Neural crest cell (in vitro differentiated cells): ENCODE measurements at regions not wholly inside any gene's neighbourhood (a gene's known extent, or its start where the extent isn't known, plus 50 kb on each side); places are given as distances from the start of the nearest gene placed in this dataset.

Source experiments
- DNase-seq: peaks from one replicate; pipeline ENCODE4 v3.0.0; 2021; ENCODE audit warnings: low read depth, mixed read lengths, low spot score
- H3K27ac Mint-ChIP-seq: one replicate; pipeline ENCODE4 v1.8.0; 2021; ENCODE audit warnings: mild to moderate bottlenecking, mixed read lengths; ENCODE audit not compliant: unreplicated experiment
- H3K27me3 Mint-ChIP-seq: 2 replicates; pipeline ENCODE4 v1.8.0; 2021; ENCODE audit warnings: low read depth, mild to moderate bottlenecking, mixed read lengths
- H3K36me3 Mint-ChIP-seq: 2 replicates; pipeline ENCODE4 v1.8.0; 2021; ENCODE audit warnings: low read depth, mild to moderate bottlenecking, mixed read lengths
- H3K4me1 Mint-ChIP-seq: 2 replicates; pipeline ENCODE4 v1.8.0; 2021; ENCODE audit warnings: mixed read lengths
- H3K4me3 Mint-ChIP-seq: one replicate; pipeline ENCODE4 v1.8.0; 2021; ENCODE audit warnings: mild to moderate bottlenecking, mixed read lengths
- H3K9me3 Mint-ChIP-seq: 2 replicates; pipeline ENCODE4 v1.8.0; 2021; ENCODE audit warnings: mixed read lengths
- TF ChIP-seq, protein P1 (sequence below): fragments of 200-600 bp; sonication (generic); conservative IDR thresholded peaks from 2 replicates; pipeline ENCODE4 v1.5.0; 2021; ENCODE audit warnings: antibody characterized with exemption, mild to moderate bottlenecking

DNA sequence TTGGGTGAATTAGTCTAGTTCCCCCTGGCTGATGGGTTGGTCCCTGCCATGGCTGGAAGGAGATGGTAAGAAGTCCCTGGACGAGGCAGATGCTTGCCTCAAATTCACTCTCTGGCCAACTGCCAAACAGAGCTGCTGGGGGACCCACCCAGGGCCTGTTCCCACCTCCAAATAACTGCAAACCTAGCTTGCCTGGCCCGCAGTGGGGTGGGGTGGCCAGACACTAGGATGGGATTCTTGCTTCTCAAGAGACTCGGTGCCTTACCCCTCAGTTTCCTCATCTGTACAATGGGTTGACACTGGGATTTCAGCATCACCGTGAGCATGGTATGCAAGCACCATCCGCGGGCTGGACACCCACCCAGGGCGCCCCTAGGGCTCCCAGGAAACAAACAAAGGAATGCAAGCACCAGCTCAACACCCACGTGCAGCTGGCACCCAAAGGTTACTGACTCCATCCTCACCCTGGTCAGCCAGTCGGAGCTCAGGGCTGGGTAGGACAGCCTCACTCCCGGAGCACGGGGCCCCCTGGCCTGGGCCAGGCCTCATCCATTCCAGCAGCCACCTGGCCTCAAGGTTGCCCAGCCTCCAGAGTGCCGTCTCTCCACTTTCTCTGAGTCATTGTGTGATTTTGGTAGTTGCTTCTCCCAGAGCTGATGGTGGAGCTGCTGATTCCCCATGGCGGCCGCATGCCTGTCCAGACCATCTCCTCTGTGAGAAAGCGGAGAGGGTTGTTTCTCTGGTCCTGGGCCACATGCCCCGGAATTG lies 205.2 kb upstream of the RTL1 start:
- DNase-seq = no peak
- Mint-ChIP-seq H3K36me3 (no peaks in the 10 kb centered on the region), H3K9me3 (no peaks in the 10 kb centered on the region), H3K27me3 (no peaks in the 10 kb centered on the region), H3K4me3 (no peak overlapping the region), H3K27ac (no peak overlapping the region), H3K4me1 (peaks cover 14% of the 10 kb centered on the region)
- TF ChIP-seq, protein P1, sequence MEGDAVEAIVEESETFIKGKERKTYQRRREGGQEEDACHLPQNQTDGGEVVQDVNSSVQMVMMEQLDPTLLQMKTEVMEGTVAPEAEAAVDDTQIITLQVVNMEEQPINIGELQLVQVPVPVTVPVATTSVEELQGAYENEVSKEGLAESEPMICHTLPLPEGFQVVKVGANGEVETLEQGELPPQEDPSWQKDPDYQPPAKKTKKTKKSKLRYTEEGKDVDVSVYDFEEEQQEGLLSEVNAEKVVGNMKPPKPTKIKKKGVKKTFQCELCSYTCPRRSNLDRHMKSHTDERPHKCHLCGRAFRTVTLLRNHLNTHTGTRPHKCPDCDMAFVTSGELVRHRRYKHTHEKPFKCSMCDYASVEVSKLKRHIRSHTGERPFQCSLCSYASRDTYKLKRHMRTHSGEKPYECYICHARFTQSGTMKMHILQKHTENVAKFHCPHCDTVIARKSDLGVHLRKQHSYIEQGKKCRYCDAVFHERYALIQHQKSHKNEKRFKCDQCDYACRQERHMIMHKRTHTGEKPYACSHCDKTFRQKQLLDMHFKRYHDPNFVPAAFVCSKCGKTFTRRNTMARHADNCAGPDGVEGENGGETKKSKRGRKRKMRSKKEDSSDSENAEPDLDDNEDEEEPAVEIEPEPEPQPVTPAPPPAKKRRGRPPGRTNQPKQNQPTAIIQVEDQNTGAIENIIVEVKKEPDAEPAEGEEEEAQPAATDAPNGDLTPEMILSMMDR = no peak

DNA sequence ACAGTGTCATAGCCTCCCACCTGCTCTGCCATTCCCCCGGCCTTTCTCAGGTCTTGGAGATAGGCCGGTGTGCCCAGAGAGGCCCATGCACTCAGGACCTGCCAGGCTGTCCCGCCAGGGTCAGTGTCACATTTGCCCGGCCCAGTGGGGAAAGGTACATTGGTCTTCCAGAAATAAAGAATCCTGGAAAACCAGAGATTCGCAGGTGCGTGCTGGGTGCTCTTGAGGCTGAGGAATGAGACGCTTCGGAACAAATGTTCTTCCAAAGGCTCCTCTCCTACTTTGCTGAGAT lies 205.8 kb upstream of the RTL1 start:
- Mint-ChIP-seq H3K4me1 (peaks cover 14% of the 10 kb centered on the region), H3K4me3 (no peak overlapping the region), H3K27me3 (no peaks in the 10 kb centered on the region), H3K36me3 (no peaks in the 10 kb centered on the region), H3K27ac (no peak overlapping the region), H3K9me3 (no peaks in the 10 kb centered on the region)
- TF ChIP-seq, protein P1 = no peak
- no peak for DNase-seq

DNA sequence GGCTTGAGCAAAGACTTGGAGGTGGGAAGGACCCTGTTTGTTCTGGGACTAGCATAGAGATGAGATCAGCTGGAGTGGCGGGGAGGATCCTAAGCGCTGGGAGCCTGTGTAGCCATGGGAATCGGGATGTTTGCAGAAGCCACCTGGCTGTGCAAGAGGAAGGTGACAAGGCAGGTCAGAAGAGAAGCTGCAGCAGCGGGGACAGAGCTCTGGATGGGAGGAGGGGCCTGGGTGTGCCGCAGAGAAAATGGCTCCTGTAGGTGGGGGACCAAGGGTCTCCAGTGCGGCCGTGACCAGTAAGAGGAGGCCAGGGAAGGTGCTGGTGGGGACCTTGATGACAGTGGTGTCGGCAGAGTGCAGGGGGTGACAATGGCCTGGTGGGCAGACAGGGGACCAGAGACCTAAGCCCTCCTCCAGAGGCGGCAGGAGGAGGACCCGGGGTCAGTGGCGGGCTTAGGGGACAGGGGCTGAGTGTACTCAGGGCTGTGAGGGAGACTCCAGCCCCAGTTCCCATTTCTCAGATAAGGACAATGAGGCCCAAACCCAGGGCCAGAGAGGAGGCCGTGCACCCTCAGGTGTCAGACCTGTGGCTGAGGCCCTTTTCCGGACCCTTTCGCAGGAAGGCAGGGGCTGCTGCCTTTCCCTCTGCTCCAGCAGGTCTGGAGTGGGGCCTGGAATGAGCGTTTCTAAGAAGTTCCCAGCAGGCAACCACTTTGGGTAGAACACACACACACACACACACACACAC lies 206.6 kb upstream of the RTL1 start:
- H3K9me3 Mint-ChIP-seq = no peaks in the 10 kb centered on the region
- H3K4me1 Mint-ChIP-seq = peaks cover 17% of the 10 kb centered on the region
- H3K27me3 Mint-ChIP-seq = no peaks in the 10 kb centered on the region
- TF ChIP-seq, protein P1 = no peak
- no peak overlapping the region for H3K27ac Mint-ChIP-seq
- DNase-seq = no peak
- H3K36me3 Mint-ChIP-seq = no peaks in the 10 kb centered on the region
- no peak overlapping the region for H3K4me3 Mint-ChIP-seq

DNA sequence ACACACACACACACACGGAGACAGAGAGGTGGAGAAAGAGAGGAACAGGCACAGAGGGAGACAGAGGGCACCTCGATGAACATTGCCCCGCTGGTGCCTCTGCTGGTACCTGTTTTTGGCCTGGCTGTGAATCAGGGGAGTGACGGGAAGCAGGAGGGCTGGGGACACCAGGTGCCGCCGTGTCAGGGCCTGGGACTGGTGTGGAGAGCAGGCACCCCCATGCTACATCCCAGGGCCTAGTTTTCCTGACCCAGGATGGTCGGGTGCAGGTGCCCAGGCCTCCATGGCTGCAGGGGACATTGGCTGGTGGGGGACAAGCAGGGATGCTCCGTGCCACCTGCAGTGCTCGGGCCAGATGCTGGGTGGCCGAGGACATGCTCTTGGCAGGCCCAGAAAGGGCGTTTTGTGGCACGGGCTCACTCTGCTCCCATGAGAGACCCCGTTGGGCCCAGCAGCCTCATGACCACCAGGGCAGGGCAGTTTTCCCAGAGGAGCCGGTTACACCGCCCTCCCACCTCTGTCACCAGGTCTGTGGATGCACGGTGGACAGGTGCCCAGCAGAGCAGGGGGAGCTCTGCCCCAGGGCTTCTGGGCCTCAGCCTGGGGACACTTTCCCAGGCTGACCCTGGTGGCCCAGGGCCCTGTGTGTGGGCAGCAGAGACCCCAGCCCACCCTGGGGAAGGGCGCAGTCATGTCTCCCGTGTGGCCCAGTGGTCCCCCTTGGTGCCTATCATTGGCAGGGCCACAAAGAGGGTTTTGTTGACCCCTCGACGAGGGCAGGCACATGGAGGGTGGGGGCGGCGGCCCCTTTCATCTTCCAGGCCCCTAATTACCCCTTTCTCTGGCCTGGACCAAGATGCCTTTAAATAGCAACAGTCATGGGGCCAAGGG lies 207.5 kb upstream of the RTL1 start:
- H3K27me3 Mint-ChIP-seq = no peaks in the 10 kb centered on the region
- no peaks in the 10 kb centered on the region for H3K9me3 Mint-ChIP-seq
- TF ChIP-seq, protein P1 = no peak
- peak overlapping the region; percentile 49 for H3K4me3 Mint-ChIP-seq
- H3K4me1 Mint-ChIP-seq = peaks cover 18% of the 10 kb centered on the region
- peak; percentile 11 for DNase-seq
- H3K27ac Mint-ChIP-seq = peak overlapping the region; percentile 50
- no peaks in the 10 kb centered on the region for H3K36me3 Mint-ChIP-seq

DNA sequence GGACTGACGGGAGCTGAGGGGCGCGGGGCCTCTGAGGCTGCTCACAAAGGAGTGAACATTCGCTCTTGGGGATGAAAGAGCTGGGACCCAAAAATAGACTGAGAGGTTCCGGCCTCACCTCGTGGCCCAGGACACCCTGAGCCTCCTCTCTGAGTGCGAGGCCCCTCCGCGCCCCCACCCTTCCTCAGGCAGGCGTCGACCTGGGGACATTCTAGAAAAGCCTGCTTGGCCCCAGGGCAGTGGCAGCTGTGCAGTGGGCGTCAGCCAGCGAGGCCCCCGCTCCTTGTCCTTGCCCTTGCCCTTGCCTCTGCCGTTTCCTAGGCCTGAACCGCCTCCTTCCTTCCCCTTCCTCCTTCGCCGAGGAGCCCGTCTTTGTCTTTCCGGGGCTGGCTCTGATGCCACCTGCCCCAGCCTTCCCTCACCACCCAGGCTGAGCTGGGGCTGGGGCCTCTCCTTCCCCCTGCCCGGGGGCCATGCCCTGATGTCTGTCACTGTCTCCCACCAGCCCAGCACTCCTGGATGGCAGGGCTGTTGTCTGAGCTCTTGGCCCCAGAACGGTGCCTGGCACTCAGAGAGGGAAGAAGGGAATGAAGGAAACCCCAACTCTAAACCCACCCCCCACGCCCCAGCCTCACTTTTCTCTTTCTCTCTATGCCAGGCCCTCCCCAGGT lies 208.2 kb upstream of the RTL1 start:
- H3K36me3 Mint-ChIP-seq = no peaks in the 10 kb centered on the region
- peak overlapping the region; percentile 84 for H3K27ac Mint-ChIP-seq
- DNase-seq = peak; percentile 48
- TF ChIP-seq, protein P1 = no peak
- H3K4me3 Mint-ChIP-seq = peak overlapping the region; percentile 49
- H3K27me3 Mint-ChIP-seq = no peaks in the 10 kb centered on the region
- H3K4me1 Mint-ChIP-seq = peaks cover 18% of the 10 kb centered on the region
- H3K9me3 Mint-ChIP-seq = no peaks in the 10 kb centered on the region
